ENCODE measurements at regions not wholly inside any gene's neighbourhood (a gene's known extent, or its start where the extent isn't known, plus 50 kb on each side); places are given as distances from the start of the nearest gene placed in this dataset.

GRCh38 chr1:238900334-238900865 lies 486.0 kb upstream of the CHRM3 start:
- DNase-seq (ENCODE audit: low spot score): no peak

- no peak for DNase-seq (ENCODE audit: low spot score)
These were observed 487.5 kb upstream of the CHRM3 start for GRCh38 chr1:238898856-238899255.

- DNase-seq (ENCODE audit: low spot score): no peak
These were observed 490.5 kb upstream of the CHRM3 start for GRCh38 chr1:238895911-238896310.

DNA sequence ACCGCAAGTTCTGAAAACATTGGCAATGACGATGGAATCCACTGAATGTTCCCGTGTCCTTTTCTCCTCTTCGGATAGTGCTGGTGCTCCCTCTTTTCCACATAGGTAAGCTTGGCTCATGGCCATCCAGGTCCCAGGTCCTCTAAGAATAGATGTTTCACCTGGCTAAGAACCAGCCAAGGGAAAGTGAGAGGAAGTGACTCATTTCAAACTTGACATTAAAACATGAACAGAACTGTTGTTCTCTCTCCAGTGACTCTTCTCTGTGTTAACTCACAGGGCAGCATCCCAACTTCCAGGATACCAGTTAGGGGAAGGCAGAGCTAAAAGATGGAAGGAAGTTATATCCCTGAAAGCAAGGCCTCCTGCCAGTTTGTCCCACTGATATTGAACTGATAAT lies 493.8 kb upstream of the CHRM3 start:
- no peak for DNase-seq (ENCODE audit: low spot score)

- no peak for DNase-seq (ENCODE audit: low spot score)
These were observed 524.9 kb upstream of the CHRM3 start for GRCh38 chr1:238861342-238862066.

GRCh38 chr1:238833919-238834318 lies 552.4 kb upstream of the CHRM3 start:
- no peak for DNase-seq (ENCODE audit: low spot score)

GRCh38 chr1:238832106-238832505 lies 554.3 kb upstream of the CHRM3 start:
- DNase-seq (ENCODE audit: low spot score): no peak

DNA sequence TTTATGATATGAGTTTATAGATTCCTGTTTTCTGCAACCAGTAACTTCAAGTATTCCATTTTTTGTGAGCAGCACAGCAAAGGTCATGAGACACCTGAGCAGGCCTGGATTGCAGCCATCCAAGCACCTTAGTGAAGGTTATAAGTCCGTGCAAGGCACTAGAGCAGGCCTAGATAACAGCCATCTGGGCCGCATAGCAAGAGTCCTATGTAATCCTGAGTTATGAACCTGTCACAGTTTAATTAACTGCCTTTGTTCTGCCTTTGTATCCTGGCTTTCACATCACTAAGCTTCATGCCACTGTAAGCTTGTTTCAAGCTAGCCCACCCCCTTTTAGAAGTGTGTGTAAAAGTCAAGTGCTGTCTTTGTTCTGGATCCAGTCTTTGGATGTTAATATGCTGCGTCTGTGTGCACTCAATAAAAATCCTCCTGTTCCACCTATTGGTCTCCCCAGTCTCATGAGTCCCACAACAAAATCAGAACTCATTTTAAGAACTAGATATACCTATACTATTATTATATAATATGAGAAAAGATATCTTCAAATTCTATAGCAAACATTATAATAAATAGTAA lies 556.2 kb upstream of the CHRM3 start:
- no peak for DNase-seq (ENCODE audit: low spot score)

GRCh38 chr1:238826891-238827290 lies 559.5 kb upstream of the CHRM3 start:
- DNase-seq (ENCODE audit: low spot score): no peak

GRCh38 chr1:238823416-238823815 lies 563.0 kb upstream of the CHRM3 start:
- DNase-seq (ENCODE audit: low spot score): no peak

DNA sequence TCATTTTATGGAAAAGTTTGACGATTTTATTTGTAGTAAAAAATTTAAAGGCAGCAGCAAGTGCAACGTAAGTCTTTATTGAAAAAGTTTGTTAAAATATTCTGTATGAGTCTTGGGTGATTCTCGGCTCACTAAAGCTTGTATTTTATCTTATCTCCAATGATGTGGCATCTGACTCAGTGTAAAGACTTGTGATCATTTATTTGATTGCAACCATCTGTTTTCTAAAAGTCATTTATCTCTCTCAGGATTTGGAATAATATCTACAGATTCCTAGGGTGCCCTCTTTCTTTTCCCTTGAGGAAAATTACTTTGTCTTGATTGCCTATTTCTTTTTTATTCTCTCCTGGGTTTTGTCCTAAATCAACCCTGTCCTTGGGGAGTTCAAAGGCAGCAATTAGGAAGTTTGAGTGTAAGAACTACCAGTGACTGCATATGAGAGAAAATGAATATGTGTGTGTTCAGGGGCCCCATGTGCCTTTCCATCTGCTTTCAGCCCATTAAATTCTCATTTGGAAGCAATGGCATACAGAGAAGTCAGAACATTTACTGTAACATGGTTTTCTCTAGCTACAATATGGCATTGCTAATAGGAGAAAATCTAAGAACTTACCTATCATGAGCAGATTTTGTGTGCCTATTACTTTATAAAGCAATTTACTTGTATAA lies 575.0 kb upstream of the CHRM3 start:
- DNase-seq (ENCODE audit: low spot score): no peak

DNA sequence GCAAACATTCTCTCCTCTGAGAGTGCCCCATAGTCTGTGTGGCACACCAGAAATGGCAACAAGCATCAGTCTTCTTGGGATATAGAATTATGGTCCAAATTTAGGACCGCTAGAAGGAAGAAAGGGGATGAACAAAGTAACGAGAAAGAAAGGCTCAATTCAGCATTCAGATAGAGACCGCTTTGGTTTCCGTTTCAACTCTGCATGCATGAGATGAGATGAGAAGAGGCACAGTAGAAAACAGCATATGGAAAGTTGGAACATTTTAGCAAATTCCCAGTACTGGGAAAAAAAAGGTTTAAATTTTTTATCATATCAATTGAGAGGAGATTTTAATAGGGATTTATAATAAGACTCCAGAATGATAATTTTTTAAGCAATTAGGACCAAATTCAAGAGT lies 595.5 kb upstream of the CHRM3 start:
- no peak for DNase-seq (ENCODE audit: low spot score)

DNA sequence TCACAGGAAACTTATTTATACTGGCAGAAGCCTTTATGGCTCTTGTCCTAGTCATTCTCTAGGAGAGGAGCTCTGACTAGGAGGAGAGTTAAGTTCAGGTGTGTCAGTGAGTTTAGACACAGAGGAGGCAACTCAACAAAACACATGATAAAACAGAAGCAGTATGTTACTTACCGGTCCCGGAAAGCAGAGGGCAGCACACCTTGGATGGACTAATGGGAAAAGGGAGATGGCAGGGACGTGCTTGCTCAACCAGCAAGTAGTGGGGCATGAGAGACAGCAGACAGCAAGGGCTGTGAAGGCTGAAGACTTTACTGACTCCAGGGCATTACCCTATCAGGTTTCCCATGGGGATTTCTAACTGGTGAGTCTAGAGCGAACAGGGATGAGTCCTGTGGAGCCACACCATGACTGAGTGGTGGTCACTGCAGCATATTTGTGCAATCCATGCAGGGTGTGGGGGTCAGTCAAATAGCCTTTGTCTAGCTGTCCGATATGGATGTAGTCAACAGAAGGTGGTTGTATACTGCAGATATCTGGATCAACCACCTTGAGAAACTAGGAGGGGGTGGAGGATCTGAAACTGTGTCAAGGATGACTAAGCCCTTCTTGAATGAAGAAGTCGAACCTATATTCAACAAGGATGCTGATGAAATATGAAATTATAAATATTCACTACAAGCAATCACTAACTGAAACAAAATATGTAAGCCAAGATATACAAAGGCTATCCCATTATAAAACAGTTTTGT lies 596.3 kb upstream of the CHRM3 start:
- no peak for DNase-seq (ENCODE audit: low spot score)

DNA sequence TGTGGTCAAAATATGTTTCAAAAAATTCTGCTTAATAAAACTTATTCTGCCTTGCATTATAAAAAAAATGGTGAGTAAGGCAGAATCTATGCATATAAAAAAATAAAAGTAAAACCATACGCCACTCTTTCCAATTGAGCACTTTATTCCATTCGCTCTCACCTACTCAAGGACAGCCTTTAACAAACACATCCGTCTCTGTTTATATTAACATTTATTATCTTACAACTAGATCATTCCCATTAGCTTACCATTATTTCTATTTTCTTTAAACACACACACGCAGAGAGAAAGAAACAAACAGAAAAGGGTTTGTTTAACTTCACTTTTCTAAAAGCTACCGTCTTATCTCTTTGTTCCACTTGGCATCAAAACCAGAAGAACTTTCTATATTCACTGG lies 598.9 kb upstream of the CHRM3 start:
- no peak for DNase-seq (ENCODE audit: low spot score)

- no peak for DNase-seq (ENCODE audit: low spot score)
These were observed 602.7 kb upstream of the CHRM3 start for GRCh38 chr1:238783633-238784032.

DNA sequence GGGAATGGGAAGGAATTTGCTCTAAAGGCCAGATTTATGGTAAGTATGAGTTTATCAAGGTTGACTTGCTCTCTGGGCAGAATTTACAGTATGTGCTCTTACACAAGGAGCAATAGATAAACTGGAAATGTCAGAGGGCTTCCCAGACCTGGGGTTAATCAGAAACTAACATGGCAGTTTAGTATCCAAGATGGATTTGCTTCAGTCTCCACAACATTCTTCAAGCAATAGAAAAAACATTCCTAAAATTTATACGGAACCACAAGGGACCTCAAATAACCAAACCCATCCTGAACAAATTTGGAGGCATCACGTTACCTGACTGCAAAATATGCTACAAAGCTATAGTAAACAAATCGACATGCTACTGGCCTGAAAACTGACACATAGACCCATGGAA lies 606.7 kb upstream of the CHRM3 start:
- no peak for DNase-seq (ENCODE audit: low spot score)

DNA sequence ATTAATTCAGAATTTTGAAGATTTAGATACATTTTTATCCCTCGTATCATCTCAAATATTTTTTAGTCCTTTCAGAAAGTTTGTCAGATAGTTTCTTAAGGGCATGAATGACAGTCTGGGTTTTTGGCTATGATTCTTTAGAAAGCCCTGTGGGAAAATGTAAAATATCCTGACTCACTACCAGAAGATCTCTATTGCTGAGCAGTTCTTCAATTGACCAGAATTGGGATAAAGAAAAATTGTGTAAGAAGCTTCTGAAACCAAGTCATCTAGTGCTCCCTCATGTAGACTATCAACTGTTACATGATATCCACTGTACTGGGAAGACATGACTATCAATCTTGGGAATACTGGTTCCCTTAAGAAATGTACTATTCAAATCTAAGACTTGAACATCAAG lies 608.3 kb upstream of the CHRM3 start:
- no peak for DNase-seq (ENCODE audit: low spot score)

GRCh38 chr1:238777551-238777950 lies 608.8 kb upstream of the CHRM3 start:
- DNase-seq (ENCODE audit: low spot score): no peak

DNA sequence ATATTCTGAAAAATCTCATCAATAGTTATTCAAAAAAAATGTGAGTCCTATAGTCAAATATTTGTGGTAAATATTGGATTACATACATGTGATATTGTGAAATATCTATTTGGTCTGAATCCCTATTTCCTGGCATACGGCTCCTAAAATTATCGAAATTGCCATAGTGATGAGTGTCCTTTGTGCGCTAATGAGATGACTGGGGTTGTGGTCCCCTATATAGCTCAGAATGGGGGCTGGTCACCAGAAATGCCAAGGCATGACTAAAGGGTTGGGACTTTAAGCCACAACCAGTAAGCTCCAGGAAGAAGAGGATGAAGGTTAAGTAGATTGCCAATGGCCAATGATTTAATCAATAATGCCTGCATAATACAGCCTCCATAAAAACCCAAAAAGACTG lies 610.2 kb upstream of the CHRM3 start:
- no peak for DNase-seq (ENCODE audit: low spot score)

GRCh38 chr1:238772322-238772721 lies 614.0 kb upstream of the CHRM3 start:
- no peak for DNase-seq (ENCODE audit: low spot score)

GRCh38 chr1:238767321-238767720 lies 619.0 kb upstream of the CHRM3 start:
- peak; percentile 95 for DNase-seq (ENCODE audit: low spot score)

- DNase-seq (ENCODE audit: low spot score): no peak
These were observed 621.6 kb upstream of the CHRM3 start for GRCh38 chr1:238764779-238765178.

GRCh38 chr1:238753252-238753651 lies 633.1 kb upstream of the CHRM3 start:
- DNase-seq (ENCODE audit: low spot score): no peak
